LNCaP clone FGC (cell line): ENCODE measurements at regions not wholly inside any gene's neighbourhood (a gene's known extent, or its start where the extent isn't known, plus 50 kb on each side); places are given as distances from the start of the nearest gene placed in this dataset.

Experiments used
- DNase-seq: peaks from one replicate; pipeline ENCODE4 v3.0.0-alpha.2; 2011; ENCODE audit warnings: low read depth
- H3K4me3 ChIP-seq: 2 replicates; pipeline ENCODE4 v1.5.1; 2011; ENCODE audit warnings: mild to moderate bottlenecking, low read depth, low read length, control low read depth
- CTCF ChIP-seq: IDR thresholded peaks from 2 replicates; pipeline ENCODE4 v1.5.1; 2012; ENCODE audit warnings: mild to moderate bottlenecking; ENCODE audit not compliant: control insufficient read depth, insufficient read depth; ENCODE audit errors: extremely low read depth

- DNase-seq, result no peak
- no peak overlapping the region for H3K4me3 ChIP-seq
- TF ChIP-seq CTCF, result no peak
Observed at GRCh38 chr12:88952562-88952942, 372.3 kb upstream of the KITLG start.

GRCh38 chr12:88951860-88952561 lies 371.7 kb upstream of the KITLG start:
- no peak for TF ChIP-seq CTCF
- no peak for DNase-seq
- no peak overlapping the region for H3K4me3 ChIP-seq

- no peak for DNase-seq
- no peak overlapping the region for H3K4me3 ChIP-seq
Observed at GRCh38 chr12:88951177-88951576, 370.9 kb upstream of the KITLG start.

GRCh38 chr12:88947486-88948043 lies 367.3 kb upstream of the KITLG start:
- no peak for DNase-seq
- TF ChIP-seq CTCF, result no peak
- H3K4me3 ChIP-seq, result no peak overlapping the region

More at GRCh38 chr12:88951177-88951576, 370.9 kb upstream of the KITLG start:
- no peak for TF ChIP-seq CTCF

- no peak overlapping the region for H3K4me3 ChIP-seq
- no peak for TF ChIP-seq CTCF
- DNase-seq, result no peak
Observed at GRCh38 chr12:88946372-88946997, 366.2 kb upstream of the KITLG start.

- TF ChIP-seq CTCF, result no peak
- no peak for DNase-seq
- H3K4me3 ChIP-seq, result no peak overlapping the region
Observed at GRCh38 chr12:88945051-88945732, 364.9 kb upstream of the KITLG start.
